ENCODE measurements at regions not wholly inside any gene's neighbourhood (a gene's known extent, or its start where the extent isn't known, plus 50 kb on each side); places are given as distances from the start of the nearest gene placed in this dataset.

- TF ChIP-seq, protein P1, sequence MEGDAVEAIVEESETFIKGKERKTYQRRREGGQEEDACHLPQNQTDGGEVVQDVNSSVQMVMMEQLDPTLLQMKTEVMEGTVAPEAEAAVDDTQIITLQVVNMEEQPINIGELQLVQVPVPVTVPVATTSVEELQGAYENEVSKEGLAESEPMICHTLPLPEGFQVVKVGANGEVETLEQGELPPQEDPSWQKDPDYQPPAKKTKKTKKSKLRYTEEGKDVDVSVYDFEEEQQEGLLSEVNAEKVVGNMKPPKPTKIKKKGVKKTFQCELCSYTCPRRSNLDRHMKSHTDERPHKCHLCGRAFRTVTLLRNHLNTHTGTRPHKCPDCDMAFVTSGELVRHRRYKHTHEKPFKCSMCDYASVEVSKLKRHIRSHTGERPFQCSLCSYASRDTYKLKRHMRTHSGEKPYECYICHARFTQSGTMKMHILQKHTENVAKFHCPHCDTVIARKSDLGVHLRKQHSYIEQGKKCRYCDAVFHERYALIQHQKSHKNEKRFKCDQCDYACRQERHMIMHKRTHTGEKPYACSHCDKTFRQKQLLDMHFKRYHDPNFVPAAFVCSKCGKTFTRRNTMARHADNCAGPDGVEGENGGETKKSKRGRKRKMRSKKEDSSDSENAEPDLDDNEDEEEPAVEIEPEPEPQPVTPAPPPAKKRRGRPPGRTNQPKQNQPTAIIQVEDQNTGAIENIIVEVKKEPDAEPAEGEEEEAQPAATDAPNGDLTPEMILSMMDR (IDR thresholded peaks at IDR 0.05), result no peak
- TF ChIP-seq POLR2AphosphoS5 (IDR thresholded peaks at IDR 0.05; ENCODE audit: insufficient read depth in 1 of 2, low read depth in 1 of 2), result no peak
Measured at GRCh38 chr3:135513106-135514059, 452.1 kb upstream of the PPP2R3A start.
